ENCODE measurements at regions not wholly inside any gene's neighbourhood (a gene's known extent, or its start where the extent isn't known, plus 50 kb on each side); places are given as distances from the start of the nearest gene placed in this dataset.

DNA sequence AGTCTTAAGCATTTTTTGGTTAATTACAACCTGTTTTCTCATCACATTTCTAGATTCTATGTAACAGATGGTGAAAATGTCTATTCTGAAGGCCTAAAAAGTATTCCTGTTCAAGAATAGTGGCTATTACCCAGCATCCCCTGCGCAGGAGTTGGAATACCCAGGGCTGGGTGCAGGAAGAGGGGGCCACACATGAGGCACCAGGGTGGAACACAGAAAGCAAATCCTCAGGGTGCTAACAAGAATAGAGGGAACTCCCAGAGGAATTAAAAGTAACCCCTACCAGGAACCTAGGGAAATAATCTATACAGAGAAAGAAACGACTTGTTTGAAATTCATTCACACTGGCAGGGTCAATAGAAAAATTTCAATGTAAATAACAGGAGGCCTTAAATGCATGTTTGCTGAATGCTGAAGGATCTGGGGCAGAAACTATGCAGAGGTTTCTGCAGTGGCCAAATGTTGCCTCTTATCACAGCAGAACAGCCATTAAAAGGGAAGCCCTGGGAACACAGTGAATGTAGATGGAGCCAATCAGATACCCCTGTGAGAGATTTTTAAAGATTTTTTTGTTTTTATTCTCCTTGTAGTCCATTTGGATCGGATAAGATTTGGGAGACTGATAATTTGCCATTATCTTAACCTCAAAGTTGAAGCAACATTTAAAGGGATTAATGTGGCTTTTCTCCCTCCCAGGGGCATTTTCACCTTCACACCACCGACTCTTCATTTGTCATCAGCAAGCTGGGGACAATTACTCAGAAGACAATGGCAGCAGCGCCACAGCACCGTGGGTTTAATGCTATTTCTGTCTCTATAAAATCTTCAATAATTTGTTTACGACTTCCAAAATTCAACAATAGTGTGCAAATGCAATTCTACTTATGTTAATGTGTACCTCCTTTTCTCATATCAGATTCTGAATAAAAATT, 196.0 kb upstream of the PSMD7 start:
- no peak overlapping the region for H3K27ac ChIP-seq
- H3K36me3 ChIP-seq: no peaks in the 10 kb centered on the region
- no peaks in the 10 kb centered on the region for H3K27me3 ChIP-seq
- intact Hi-C loops (cut with DNase I): no loop called here
- TF ChIP-seq, protein P1, sequence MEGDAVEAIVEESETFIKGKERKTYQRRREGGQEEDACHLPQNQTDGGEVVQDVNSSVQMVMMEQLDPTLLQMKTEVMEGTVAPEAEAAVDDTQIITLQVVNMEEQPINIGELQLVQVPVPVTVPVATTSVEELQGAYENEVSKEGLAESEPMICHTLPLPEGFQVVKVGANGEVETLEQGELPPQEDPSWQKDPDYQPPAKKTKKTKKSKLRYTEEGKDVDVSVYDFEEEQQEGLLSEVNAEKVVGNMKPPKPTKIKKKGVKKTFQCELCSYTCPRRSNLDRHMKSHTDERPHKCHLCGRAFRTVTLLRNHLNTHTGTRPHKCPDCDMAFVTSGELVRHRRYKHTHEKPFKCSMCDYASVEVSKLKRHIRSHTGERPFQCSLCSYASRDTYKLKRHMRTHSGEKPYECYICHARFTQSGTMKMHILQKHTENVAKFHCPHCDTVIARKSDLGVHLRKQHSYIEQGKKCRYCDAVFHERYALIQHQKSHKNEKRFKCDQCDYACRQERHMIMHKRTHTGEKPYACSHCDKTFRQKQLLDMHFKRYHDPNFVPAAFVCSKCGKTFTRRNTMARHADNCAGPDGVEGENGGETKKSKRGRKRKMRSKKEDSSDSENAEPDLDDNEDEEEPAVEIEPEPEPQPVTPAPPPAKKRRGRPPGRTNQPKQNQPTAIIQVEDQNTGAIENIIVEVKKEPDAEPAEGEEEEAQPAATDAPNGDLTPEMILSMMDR (IDR thresholded peaks at IDR 0.05): no peak
- TF ChIP-seq POLR2A (IDR thresholded peaks at IDR 0.05): no peak
- no peak overlapping the region for H3K4me3 ChIP-seq
- no peak for DNase-seq
- WGBS, 4 donors: 31 to 35% (median 32%) methylated on average over 7 of the region's 7 CpGs
- H3K4me1 ChIP-seq: no peaks in the 10 kb centered on the region
- H3K9me3 ChIP-seq: no peaks in the 10 kb centered on the region
- ATAC-seq: no peak

DNA sequence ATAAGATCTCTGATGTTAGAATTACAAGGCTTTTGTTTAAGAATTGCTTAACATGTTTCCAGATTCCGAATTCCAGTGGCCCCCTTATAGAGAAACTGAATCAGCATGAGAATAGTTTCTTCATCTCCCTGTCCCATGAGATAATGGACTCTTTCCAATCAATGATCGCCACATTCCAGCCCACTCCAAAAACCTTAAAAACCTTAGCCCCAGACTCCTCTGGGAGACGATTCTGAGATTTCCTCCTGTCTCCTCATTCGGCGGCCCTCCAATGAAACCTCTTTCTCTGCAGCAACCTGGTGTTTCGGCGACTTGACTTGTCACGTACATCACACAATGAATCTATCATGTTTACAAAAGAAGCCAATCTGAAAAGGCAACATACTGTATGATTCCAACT, 197.1 kb upstream of the PSMD7 start:
- no peaks in the 10 kb centered on the region for H3K36me3 ChIP-seq
- ATAC-seq (no peak), DNase-seq (no peak)
- H3K9me3 ChIP-seq: no peaks in the 10 kb centered on the region
- H3K27ac ChIP-seq: no peak overlapping the region
- H3K4me1 ChIP-seq: no peaks in the 10 kb centered on the region
- H3K4me3 ChIP-seq: no peak overlapping the region
- TF ChIP-seq, protein P1 (IDR thresholded peaks at IDR 0.05): no peak
- TF ChIP-seq POLR2A (IDR thresholded peaks at IDR 0.05): no peak
- intact Hi-C loops (cut with DNase I): no loop called here
- H3K27me3 ChIP-seq: no peaks in the 10 kb centered on the region
- WGBS, 4 donors: 82 to 84% (median 82%) methylated on average over 8 of the region's 8 CpGs

DNA sequence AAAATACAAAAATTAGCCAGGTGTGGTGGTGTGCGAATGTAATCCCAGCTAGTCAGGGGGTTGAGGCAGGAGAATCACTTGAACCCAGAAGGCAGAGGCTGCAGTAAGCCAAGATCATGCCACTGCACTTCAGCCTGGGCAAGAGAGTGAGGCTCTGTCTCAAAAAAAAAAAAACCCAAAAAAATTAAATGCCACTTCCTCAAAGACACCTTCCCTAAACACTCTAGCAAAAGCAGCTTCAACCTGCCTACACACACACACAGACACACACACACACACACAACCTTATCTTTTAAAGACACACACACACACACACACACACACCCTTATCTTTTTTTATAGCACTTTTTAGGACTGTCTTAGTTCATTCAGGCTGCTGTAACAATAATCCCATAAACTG, 201.7 kb upstream of the PSMD7 start:
- Histone ChIP-seq H3K27ac (no peak overlapping the region), H3K4me1 (no peaks in the 10 kb centered on the region), H3K9me3 (no peaks in the 10 kb centered on the region), H3K4me3 (no peak overlapping the region), H3K27me3 (no peaks in the 10 kb centered on the region), H3K36me3 (no peaks in the 10 kb centered on the region)
- intact Hi-C loops (cut with DNase I): no loop called here
- WGBS, 4 donors: 88 to 100% (median 97%) methylated on average over 1 of the region's 1 CpG
- no peak for TF ChIP-seq POLR2A (IDR thresholded peaks at IDR 0.05)
- TF ChIP-seq, protein P1 (IDR thresholded peaks at IDR 0.05): no peak
- no peak for DNase-seq
- no peak for ATAC-seq

- H3K27ac ChIP-seq: no peak overlapping the region
- DNase-seq (no peak), ATAC-seq (no peak)
- no peaks in the 10 kb centered on the region for H3K36me3 ChIP-seq
- TF ChIP-seq, protein P1 (IDR thresholded peaks at IDR 0.05): no peak
- no peak for TF ChIP-seq POLR2A (IDR thresholded peaks at IDR 0.05)
- no peaks in the 10 kb centered on the region for H3K27me3 ChIP-seq
- H3K4me3 ChIP-seq: no peak overlapping the region
- no peaks in the 10 kb centered on the region for H3K9me3 ChIP-seq
- WGBS, 4 donors: 82 to 96% (median 89%) methylated on average over 4 of the region's 4 CpGs
- intact Hi-C loops (cut with DNase I): no loop called here
- no peaks in the 10 kb centered on the region for H3K4me1 ChIP-seq
Measured at GRCh38 chr16:74094514-74094913, 202.1 kb upstream of the PSMD7 start.
